GM23338 (cell line): ENCODE measurements at regions not wholly inside any gene's neighbourhood (a gene's known extent, or its start where the extent isn't known, plus 50 kb on each side); places are given as distances from the start of the nearest gene placed in this dataset.

Source experiments
- ATAC-seq: fragments of 200-7000 bp; cut with Tn5 transposase; 3 replicates; pipeline ENCODE4 v1.9.1; 2020
- DNase-seq: peaks from one replicate; pipeline ENCODE4 v3.0.0-alpha.2; 2015; ENCODE audit warnings: low spot score
- H2AFZ ChIP-seq: fragments of 200-600 bp; sonication (generic); 2 replicates; pipeline ENCODE4 v1.8.0; 2016; ENCODE audit warnings: antibody characterized with exemption, mild to moderate bottlenecking, moderate library complexity
- H3F3A ChIP-seq: fragments of 200-600 bp; sonication (generic); replicated peaks from 2 replicates; pipeline ENCODE4 v1.8.0; 2017; ENCODE audit warnings: antibody characterized with exemption, mixed run types, low read depth
- H3K27ac ChIP-seq: fragments of 200-600 bp; sonication (generic); 2 replicates; pipeline ENCODE4 v1.6.1; 2016; ENCODE audit warnings: low read depth
- H3K27me3 ChIP-seq: fragments of 200-600 bp; sonication (generic); 2 replicates; pipeline ENCODE4 v1.8.0; 2016; ENCODE audit warnings: mild to moderate bottlenecking, mixed run types, moderate library complexity; ENCODE audit not compliant: insufficient read depth
- H3K36me3 ChIP-seq: fragments of 200-600 bp; sonication (generic); 2 replicates; pipeline ENCODE4 v1.8.0; 2016; ENCODE audit warnings: mild to moderate bottlenecking; ENCODE audit not compliant: insufficient read depth
- H3K4me1 ChIP-seq: fragments of 200-600 bp; sonication (generic); 2 replicates; pipeline ENCODE4 v1.8.0; 2016; ENCODE audit warnings: mild to moderate bottlenecking, moderate library complexity; ENCODE audit not compliant: insufficient read depth
- H3K4me2 ChIP-seq: fragments of 200-600 bp; sonication (generic); 2 replicates; pipeline ENCODE4 v1.7.1; 2017; ENCODE audit warnings: mixed run types
- H3K4me3 ChIP-seq: fragments of 200-600 bp; sonication (generic); 2 replicates; pipeline ENCODE4 v1.6.1; 2016; ENCODE audit warnings: mixed run types
- H3K79me2 ChIP-seq: fragments of 200-600 bp; sonication (generic); replicated peaks from 2 replicates; pipeline ENCODE4 v1.8.0; 2017; ENCODE audit warnings: mild to moderate bottlenecking; ENCODE audit not compliant: insufficient read depth
- H3K9me2 ChIP-seq: fragments of 200-600 bp; sonication (generic); 2 replicates; pipeline ENCODE4 v1.8.0; 2017; ENCODE audit not compliant: insufficient read depth
- H4K20me1 ChIP-seq: fragments of 200-600 bp; sonication (generic); replicated peaks from 2 replicates; pipeline ENCODE4 v1.8.0; 2017; ENCODE audit warnings: mild to moderate bottlenecking; ENCODE audit not compliant: insufficient read depth
- H3K27ac Mint-ChIP-seq: 2 replicates; pipeline ENCODE4 v1.8.0; 2020; ENCODE audit warnings: inconsistent platforms, mild to moderate bottlenecking, moderate library complexity, mixed read lengths
- H3K27me3 Mint-ChIP-seq: 3 replicates; pipeline ENCODE4 v1.8.0; 2022; ENCODE audit warnings: low read depth, mild to moderate bottlenecking, moderate library complexity, mixed read lengths, inconsistent platforms; ENCODE audit not compliant: insufficient read depth, poor library complexity
- H3K36me3 Mint-ChIP-seq: 3 replicates; pipeline ENCODE4 v1.8.0; 2021; ENCODE audit warnings: low read depth, mild to moderate bottlenecking, inconsistent platforms, moderate library complexity, mixed read lengths
- H3K4me1 Mint-ChIP-seq: 3 replicates; pipeline ENCODE4 v1.8.0; 2020; ENCODE audit warnings: mild to moderate bottlenecking, inconsistent platforms, mixed read lengths
- H3K4me3 Mint-ChIP-seq: 3 replicates; pipeline ENCODE4 v1.8.0; 2021; ENCODE audit warnings: moderate library complexity, mild to moderate bottlenecking, inconsistent platforms, mixed read lengths
- H3K9me3 Mint-ChIP-seq: 3 replicates; pipeline ENCODE4 v1.8.0; 2020; ENCODE audit warnings: moderate library complexity, mild to moderate bottlenecking, inconsistent platforms, mixed read lengths
- CREB1 ChIP-seq: fragments of 250-450 bp; sonication (Bioruptor Pico); IDR thresholded peaks from 2 replicates; pipeline ENCODE4 v1.5.0; 2020; ENCODE audit warnings: low read depth, mild to moderate bottlenecking, moderate library complexity
- EZH2 ChIP-seq: fragments of 200-600 bp; sonication (generic); IDR thresholded peaks from one replicate; pipeline ENCODE4 v1.8.0; 2017; ENCODE audit warnings: antibody characterized with exemption, mild to moderate bottlenecking, low read depth; ENCODE audit not compliant: unreplicated experiment
- JUNB ChIP-seq: IDR thresholded peaks from one replicate; pipeline ENCODE4 v1.6.1; 2016; ENCODE audit warnings: antibody characterized with exemption; ENCODE audit not compliant: unreplicated experiment
- NANOG ChIP-seq: IDR thresholded peaks from 2 replicates; pipeline ENCODE4 v1.6.1; 2016; ENCODE audit warnings: antibody characterized with exemption, borderline replicate concordance
- POLR2AphosphoS5 ChIP-seq: IDR thresholded peaks from 2 replicates; pipeline ENCODE4 v1.6.1; 2016; ENCODE audit warnings: antibody characterized with exemption, low read depth
- ZNF331 ChIP-seq: fragments of 250-450 bp; sonication (Bioruptor Pico); IDR thresholded peaks from 2 replicates; pipeline ENCODE4 v1.5.0; 2020; ENCODE audit warnings: low read depth, mild to moderate bottlenecking, moderate library complexity
- TF ChIP-seq, protein P1 (sequence below): IDR thresholded peaks from one replicate; pipeline ENCODE4 v1.6.1; 2018; ENCODE audit warnings: antibody characterized with exemption; ENCODE audit not compliant: unreplicated experiment
- TF ChIP-seq, protein P2 (sequence below), 2 experiments: fragments of 200-600 bp in 1 of 2; sonication (generic) in 1 of 2; conservative IDR thresholded peaks; 2 replicates each; pipeline versions ENCODE4 v1.5.1 to v1.6.1; 2016 to 2017; ENCODE audit warnings: antibody characterized with exemption in 2 of 2, low read depth in 2 of 2, mild to moderate bottlenecking in 2 of 2, moderate library complexity in 1 of 2

DNA sequence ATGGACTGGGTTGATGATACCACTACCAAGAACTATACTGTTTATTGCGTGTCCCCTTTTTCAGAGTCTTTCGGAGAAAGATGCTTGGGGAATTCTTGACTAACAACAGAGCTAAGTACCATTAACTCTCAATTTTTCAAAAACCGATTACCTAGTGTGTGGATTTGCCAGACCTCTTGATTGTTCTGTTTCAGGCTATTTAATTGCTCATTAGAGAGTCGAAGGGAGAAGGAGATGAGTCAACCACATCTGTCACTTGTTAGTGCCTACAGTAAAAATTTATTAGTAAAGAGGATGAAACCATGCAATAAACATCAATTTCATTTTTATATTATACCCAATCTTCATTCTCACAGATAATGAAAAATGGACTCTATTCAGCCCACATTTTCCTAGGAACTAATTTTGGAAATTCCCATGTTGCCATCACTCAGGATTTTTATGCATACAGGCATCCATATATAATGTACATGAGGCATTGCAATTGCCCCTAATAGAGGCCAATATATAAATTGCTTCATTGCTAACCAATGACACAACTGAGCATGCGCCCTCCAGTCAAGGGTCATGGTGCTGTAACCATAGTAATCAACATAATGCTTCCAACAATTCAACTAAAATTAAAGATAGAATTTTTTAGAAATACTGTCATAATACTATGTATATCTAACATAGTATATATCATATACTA is 541.7 kb downstream of the TBL1XR1 start (continued):
- TF ChIP-seq, protein P1, sequence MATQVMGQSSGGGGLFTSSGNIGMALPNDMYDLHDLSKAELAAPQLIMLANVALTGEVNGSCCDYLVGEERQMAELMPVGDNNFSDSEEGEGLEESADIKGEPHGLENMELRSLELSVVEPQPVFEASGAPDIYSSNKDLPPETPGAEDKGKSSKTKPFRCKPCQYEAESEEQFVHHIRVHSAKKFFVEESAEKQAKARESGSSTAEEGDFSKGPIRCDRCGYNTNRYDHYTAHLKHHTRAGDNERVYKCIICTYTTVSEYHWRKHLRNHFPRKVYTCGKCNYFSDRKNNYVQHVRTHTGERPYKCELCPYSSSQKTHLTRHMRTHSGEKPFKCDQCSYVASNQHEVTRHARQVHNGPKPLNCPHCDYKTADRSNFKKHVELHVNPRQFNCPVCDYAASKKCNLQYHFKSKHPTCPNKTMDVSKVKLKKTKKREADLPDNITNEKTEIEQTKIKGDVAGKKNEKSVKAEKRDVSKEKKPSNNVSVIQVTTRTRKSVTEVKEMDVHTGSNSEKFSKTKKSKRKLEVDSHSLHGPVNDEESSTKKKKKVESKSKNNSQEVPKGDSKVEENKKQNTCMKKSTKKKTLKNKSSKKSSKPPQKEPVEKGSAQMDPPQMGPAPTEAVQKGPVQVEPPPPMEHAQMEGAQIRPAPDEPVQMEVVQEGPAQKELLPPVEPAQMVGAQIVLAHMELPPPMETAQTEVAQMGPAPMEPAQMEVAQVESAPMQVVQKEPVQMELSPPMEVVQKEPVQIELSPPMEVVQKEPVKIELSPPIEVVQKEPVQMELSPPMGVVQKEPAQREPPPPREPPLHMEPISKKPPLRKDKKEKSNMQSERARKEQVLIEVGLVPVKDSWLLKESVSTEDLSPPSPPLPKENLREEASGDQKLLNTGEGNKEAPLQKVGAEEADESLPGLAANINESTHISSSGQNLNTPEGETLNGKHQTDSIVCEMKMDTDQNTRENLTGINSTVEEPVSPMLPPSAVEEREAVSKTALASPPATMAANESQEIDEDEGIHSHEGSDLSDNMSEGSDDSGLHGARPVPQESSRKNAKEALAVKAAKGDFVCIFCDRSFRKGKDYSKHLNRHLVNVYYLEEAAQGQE, result no peak
- TF ChIP-seq EZH2 (no peak), ZNF331 (CRISPR knock-in tag) (no peak)

DNA sequence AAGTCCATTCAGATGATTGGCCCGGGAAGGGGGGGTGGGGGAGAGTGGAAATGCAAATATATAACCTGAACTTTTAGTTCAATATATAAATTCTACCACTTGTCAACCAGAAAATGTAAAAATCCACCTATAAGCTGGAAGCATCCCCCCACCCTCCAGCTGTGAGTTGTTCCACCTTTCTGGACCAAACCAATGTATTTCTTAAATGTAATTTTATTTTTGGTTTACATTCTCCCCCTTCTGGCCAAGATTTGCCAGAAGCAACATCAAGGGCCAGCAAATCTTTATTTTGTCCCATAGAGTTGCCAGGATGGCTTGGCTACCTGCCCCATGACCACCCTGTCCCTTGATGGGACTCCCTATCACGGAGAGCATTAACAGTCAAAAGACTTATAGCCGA is 545.7 kb downstream of the TBL1XR1 start:
- Histone ChIP-seq H3K4me3 (no peak overlapping the region), H3K36me3 (no peaks in the 10 kb centered on the region), H3K27ac (no peak overlapping the region), H2AFZ (no peak overlapping the region), H3K4me2 (no peak overlapping the region), H3K27me3 (no peaks in the 10 kb centered on the region), H3K79me2 (no peaks in the 10 kb centered on the region), H3K4me1 (no peaks in the 10 kb centered on the region), H3K9me2 (peaks cover 7% of the 10 kb centered on the region), H3F3A (no peaks in the 10 kb centered on the region), H4K20me1 (no peaks in the 10 kb centered on the region; the same call in 1 of the 2 replicates)
- DNase-seq (no peak), ATAC-seq (no peak)
- no peaks in the 10 kb centered on the region for H3K36me3 Mint-ChIP-seq
- no peak overlapping the region for H3K27ac Mint-ChIP-seq
- no peaks in the 10 kb centered on the region for H3K27me3 Mint-ChIP-seq
- H3K4me3 Mint-ChIP-seq, result no peak overlapping the region
- no peaks in the 10 kb centered on the region for H3K4me1 Mint-ChIP-seq
- no peak for TF ChIP-seq POLR2AphosphoS5
- TF ChIP-seq, protein P2, sequence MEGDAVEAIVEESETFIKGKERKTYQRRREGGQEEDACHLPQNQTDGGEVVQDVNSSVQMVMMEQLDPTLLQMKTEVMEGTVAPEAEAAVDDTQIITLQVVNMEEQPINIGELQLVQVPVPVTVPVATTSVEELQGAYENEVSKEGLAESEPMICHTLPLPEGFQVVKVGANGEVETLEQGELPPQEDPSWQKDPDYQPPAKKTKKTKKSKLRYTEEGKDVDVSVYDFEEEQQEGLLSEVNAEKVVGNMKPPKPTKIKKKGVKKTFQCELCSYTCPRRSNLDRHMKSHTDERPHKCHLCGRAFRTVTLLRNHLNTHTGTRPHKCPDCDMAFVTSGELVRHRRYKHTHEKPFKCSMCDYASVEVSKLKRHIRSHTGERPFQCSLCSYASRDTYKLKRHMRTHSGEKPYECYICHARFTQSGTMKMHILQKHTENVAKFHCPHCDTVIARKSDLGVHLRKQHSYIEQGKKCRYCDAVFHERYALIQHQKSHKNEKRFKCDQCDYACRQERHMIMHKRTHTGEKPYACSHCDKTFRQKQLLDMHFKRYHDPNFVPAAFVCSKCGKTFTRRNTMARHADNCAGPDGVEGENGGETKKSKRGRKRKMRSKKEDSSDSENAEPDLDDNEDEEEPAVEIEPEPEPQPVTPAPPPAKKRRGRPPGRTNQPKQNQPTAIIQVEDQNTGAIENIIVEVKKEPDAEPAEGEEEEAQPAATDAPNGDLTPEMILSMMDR (conservative IDR thresholded peaks at IDR 0.05; ENCODE audit: low read depth in 2 of 2), result peak in 1 of 2 experiments; percentile 24; a peak in 2 of 4 replicates
- TF ChIP-seq JUNB, result no peak
- no peaks in the 10 kb centered on the region for H3K9me3 Mint-ChIP-seq

DNA sequence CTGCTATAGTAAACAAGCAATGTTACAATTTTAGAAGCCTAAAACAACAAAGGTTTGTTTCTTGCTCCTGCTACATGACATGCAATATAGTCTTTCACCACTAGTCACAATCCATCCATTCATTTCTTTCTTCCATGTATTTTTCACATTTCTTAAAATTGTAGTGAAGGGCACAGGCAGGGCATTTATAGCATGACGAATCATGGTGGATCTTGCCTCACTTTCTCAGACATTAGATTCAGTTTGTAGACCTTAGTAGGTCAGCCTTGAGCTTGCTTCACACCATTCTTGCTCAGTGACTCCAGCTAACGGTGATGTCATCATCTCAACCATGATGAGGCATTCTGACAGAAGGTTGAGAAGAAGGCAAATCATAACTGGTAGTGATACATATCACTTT is 546.8 kb downstream of the TBL1XR1 start:
- H3K27me3 ChIP-seq, result no peaks in the 10 kb centered on the region
- DNase-seq (no peak), ATAC-seq (no peak)
- H3K9me2 ChIP-seq, result peaks cover 7% of the 10 kb centered on the region
- no peak overlapping the region for H2AFZ ChIP-seq
- H3F3A ChIP-seq, result no peaks in the 10 kb centered on the region
- no peaks in the 10 kb centered on the region for H3K79me2 ChIP-seq
- Mint-ChIP-seq H3K36me3 (no peaks in the 10 kb centered on the region), H3K27me3 (no peaks in the 10 kb centered on the region), H3K9me3 (no peaks in the 10 kb centered on the region), H3K4me1 (no peaks in the 10 kb centered on the region), H3K27ac (no peak overlapping the region), H3K4me3 (no peak overlapping the region)
- no peaks in the 10 kb centered on the region for H3K4me1 ChIP-seq
- H3K4me2 ChIP-seq, result no peak overlapping the region
- no peaks in the 10 kb centered on the region for H3K36me3 ChIP-seq
- H3K4me3 ChIP-seq, result no peak overlapping the region
- no peaks in the 10 kb centered on the region; the same call in 1 of the 2 replicates for H4K20me1 ChIP-seq
- no peak overlapping the region for H3K27ac ChIP-seq
- TF ChIP-seq JUNB, result no peak
- no peak for TF ChIP-seq NANOG
- 0 out of 2 replicates have a peak, but pooled peaks have one; percentile 4 for TF ChIP-seq CREB1 (CRISPR knock-in tag)
- TF ChIP-seq, protein P2 (conservative IDR thresholded peaks at IDR 0.05; ENCODE audit: low read depth in 2 of 2), result peak in 1 of 2 experiments; percentile 58; a peak in 2 of 4 replicates
- TF ChIP-seq, protein P1, result no peak
